ENCODE measurements at regions not wholly inside any gene's neighbourhood (a gene's known extent, or its start where the extent isn't known, plus 50 kb on each side); places are given as distances from the start of the nearest gene placed in this dataset.

DNA sequence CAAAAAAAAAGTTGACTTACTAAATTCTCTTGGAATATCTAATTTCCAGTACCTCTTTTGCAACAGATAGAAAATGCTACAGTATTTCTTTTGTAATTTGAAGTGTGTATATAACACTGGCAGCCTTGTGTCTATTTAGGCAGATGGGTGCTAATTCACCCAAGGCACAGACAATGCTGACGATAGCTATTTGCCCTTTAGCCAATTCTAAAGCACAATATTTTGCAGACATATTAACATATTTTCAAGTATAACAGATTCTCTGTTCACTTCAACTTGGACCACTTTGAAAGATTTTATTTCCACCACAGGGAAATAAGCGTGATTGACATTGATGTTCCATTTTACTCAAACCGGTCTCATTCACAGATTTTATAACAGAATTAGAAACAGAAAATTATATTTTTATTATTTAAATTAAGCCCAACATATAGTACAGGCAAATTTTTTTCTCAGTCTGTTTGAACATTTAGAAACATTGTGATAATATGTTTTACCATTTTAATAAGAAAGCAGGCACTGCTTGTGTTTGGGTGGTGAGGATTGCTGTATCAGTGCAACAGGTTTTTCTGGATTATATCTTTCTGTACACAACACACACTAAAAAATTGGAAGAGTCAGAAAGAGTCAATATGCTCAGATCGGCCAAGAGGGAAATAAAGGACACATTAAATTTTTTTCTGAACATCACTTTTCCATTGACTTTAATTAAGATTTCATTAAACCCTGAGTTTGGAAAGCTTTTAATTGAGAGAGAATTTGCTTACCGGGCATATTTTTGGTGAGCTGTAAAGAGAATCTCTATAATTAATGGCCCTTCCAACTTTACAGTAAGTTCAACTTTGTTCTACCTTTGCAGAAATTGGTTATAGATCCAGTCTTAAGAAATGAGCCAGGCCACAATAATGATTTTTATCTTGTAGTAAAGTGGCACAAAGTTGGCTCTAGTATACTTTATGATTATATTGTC, 327.3 kb upstream of the NR2F2 start (continued):
- no peak for TF ChIP-seq PRRX2 (CRISPR knock-in tag; IDR thresholded peaks at IDR 0.05)
- TF ChIP-seq CTCF (IDR thresholded peaks at IDR 0.05) = no peak
- TF ChIP-seq ZNF423 (CRISPR knock-in tag; IDR thresholded peaks at IDR 0.05) = no peak
- no peak for TF ChIP-seq ZNF671 (CRISPR knock-in tag; IDR thresholded peaks at IDR 0.05)
- TF ChIP-seq NFYB (CRISPR knock-in tag; conservative IDR thresholded peaks at IDR 0.05; ENCODE audit: low read depth) = no peak

GRCh38 chr15:96005906-96006305, 324.6 kb upstream of the NR2F2 start:
- ATAC-seq (no peak), DNase-seq (ENCODE audit: low spot score) (no peak)
- no peak overlapping the region for H3K4me3 Mint-ChIP-seq
- H3K27ac Mint-ChIP-seq = no peak overlapping the region
- H3K9me3 Mint-ChIP-seq = peaks cover 5% of the 10 kb centered on the region
- ChIA-PET POLR2A (no interaction called here), CTCF (no interaction called here)
- H3K27me3 Mint-ChIP-seq (ENCODE audit: low read depth) = no peaks in the 10 kb centered on the region
- TF ChIP-seq ZNF138 (CRISPR knock-in tag; conservative IDR thresholded peaks at IDR 0.05) (no peak), RELA (CRISPR knock-in tag; IDR thresholded peaks at IDR 0.05; ENCODE audit: borderline replicate concordance) (no peak), FOXP1 (CRISPR knock-in tag; IDR thresholded peaks at IDR 0.05; ENCODE audit: borderline replicate concordance) (no peak), CBFB (CRISPR knock-in tag; IDR thresholded peaks at IDR 0.05; ENCODE audit: low read depth) (no peak), MYBL2 (CRISPR knock-in tag; IDR thresholded peaks at IDR 0.05) (no peak), ZNF532 (CRISPR knock-in tag; IDR thresholded peaks at IDR 0.05; ENCODE audit: borderline replicate concordance) (no peak), ZNF121 (CRISPR knock-in tag; IDR thresholded peaks at IDR 0.05) (no peak), TP53 (CRISPR knock-in tag; IDR thresholded peaks at IDR 0.05) (no peak), ATF2 (CRISPR knock-in tag; IDR thresholded peaks at IDR 0.05; ENCODE audit: borderline replicate concordance, low read depth) (no peak)
- TF ChIP-seq, protein P1, sequence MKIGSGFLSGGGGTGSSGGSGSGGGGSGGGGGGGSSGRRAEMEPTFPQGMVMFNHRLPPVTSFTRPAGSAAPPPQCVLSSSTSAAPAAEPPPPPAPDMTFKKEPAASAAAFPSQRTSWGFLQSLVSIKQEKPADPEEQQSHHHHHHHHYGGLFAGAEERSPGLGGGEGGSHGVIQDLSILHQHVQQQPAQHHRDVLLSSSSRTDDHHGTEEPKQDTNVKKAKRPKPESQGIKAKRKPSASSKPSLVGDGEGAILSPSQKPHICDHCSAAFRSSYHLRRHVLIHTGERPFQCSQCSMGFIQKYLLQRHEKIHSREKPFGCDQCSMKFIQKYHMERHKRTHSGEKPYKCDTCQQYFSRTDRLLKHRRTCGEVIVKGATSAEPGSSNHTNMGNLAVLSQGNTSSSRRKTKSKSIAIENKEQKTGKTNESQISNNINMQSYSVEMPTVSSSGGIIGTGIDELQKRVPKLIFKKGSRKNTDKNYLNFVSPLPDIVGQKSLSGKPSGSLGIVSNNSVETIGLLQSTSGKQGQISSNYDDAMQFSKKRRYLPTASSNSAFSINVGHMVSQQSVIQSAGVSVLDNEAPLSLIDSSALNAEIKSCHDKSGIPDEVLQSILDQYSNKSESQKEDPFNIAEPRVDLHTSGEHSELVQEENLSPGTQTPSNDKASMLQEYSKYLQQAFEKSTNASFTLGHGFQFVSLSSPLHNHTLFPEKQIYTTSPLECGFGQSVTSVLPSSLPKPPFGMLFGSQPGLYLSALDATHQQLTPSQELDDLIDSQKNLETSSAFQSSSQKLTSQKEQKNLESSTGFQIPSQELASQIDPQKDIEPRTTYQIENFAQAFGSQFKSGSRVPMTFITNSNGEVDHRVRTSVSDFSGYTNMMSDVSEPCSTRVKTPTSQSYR (CRISPR knock-in tag; IDR thresholded peaks at IDR 0.05) = no peak
- TF ChIP-seq, protein P2, sequence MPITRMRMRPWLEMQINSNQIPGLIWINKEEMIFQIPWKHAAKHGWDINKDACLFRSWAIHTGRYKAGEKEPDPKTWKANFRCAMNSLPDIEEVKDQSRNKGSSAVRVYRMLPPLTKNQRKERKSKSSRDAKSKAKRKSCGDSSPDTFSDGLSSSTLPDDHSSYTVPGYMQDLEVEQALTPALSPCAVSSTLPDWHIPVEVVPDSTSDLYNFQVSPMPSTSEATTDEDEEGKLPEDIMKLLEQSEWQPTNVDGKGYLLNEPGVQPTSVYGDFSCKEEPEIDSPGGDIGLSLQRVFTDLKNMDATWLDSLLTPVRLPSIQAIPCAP (CRISPR knock-in tag; IDR thresholded peaks at IDR 0.05) = no peak
- H3K4me1 Mint-ChIP-seq = peaks cover 11% of the 10 kb centered on the region
- no peaks in the 10 kb centered on the region for H3K36me3 Mint-ChIP-seq
